ENCODE measurements at regions not wholly inside any gene's neighbourhood (a gene's known extent, or its start where the extent isn't known, plus 50 kb on each side); places are given as distances from the start of the nearest gene placed in this dataset.

DNA sequence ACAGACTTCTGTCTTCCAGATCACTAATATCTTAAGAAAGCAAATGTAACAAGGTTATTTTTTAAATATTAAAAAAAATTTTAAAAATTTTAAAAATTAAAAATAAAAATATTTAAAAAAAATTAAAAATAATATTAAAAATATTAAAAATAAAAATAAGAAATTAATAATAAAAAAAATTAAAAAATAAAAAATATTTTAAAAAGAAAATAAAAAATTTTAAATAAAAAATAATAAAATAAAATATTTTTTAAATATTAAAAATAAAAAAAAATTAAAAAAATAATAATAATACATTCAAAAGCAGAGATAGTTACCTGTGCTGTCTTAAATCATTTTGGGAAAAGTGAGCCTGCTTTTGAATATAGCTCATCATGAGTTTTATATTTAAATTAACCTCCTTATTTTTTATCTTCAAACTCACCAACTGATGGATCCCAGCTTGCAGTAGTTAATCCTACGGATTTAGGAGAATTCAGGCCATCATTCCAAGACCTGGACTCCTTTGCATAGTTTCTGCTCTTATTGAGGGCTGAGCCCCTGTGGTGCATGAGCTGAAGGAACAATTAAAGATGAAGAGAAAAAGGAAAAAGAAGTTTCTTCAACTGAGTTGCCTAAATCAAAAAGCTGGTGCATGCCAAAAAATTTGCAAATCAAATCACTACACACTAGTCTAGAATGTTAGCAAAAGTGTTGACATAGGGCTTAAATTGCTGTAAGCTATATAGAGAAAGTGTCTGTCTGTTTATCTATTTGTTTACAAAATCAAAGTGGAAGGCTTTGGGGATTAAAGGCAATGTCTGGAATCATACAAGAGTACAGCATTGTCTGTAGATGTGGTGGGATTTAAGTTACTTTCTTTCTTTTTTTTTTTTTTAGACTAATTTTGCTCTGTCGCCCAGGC, 50.5 kb upstream of the ZNF438 start:
- no peak for DNase-seq (ENCODE audit: low read depth, low spot score)

DNA sequence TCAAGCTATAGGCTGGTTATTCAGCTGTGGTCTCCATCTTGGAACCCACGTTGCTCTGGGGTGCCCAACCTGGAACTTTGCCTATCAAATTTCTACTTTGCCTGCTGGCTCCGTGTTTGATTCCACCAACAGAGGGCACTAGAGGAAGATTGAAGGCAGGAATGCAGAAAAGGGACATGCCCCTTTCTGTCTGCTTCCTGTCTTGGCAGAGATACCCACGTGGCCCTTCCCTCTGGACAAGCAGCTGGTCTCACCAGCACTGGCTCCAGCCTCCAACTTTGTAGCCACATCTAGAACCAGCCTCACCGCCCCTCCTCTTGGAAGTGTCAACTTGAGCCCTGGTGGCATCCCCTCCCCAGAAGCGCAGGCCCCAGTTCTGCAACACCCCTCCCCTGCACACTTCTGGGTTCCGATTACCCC, 52.1 kb upstream of the ZNF438 start:
- DNase-seq (ENCODE audit: low read depth, low spot score): peak; percentile 44

DNA sequence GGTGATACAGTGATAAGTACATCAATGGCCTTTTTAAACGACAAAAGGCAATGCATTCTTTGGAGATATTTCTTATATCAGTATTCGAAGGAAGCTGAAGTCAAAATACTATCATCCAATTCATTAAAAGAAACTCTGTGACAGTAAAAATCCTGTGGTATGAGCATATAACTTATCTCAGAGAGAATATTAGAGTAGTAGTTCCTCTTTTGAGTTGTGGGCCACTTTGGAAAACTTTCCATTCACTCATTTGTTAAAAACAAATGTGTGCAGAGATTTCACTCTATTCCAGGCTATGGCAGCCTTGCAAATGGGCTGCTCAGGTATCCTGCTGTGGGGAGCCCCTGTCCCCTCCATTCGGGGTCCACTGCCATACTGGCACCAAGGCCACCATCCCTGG, 55.3 kb upstream of the ZNF438 start:
- no peak for DNase-seq (ENCODE audit: low read depth, low spot score)

DNA sequence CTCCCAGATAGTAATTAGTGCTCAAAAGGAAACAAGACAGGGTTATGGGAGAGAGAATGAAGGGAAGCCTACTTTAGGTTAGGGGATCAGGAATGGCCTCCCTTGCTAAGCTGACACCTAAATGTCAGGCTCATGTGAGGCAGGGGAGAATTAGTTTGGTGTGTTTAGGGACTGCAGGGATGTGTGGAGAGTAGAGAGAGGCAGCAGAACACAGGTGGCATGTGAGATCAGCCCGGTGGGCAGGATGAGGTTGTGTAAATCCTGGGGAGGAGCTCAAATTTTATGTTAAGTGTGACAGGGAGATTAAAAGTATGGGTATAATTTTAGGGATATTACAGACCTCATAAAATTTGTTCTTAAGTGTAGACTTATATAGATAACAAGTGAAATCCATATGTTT, 56.2 kb upstream of the ZNF438 start:
- DNase-seq (ENCODE audit: low read depth, low spot score): no peak

DNA sequence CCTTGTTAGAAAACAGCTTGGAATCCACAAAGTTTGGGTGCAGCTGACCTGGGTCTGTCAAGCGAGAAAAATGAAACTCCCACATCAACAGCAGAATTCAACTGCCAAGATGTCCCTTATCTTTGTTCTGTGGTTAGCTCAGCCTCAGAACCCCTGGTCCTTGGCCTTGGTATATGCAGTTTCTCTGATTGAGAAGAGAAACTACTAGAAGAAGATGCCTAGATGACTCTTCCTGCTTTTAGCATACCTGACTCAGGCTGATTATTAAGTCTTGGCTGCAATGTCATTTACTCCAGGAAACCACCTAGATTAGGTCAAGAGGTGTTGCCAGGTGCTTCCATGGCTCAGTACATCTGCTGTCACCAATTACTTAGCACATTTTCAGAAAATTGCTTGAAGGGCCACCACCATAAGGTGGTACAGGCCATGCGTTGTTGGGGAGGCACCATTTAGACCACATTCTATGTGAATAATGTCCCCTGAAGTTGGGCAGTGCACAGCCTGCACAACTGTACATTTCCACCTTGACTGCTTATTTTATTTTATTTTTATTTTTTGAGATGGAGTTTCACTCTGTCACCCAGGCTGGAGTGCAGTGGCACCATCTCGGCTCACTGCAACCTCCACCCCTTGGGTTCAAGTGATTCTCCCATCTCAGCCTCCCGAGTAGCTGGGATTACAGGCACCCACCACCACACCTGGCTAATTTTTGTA, 59.4 kb upstream of the ZNF438 start:
- DNase-seq (ENCODE audit: low read depth, low spot score): peak; percentile 83

DNA sequence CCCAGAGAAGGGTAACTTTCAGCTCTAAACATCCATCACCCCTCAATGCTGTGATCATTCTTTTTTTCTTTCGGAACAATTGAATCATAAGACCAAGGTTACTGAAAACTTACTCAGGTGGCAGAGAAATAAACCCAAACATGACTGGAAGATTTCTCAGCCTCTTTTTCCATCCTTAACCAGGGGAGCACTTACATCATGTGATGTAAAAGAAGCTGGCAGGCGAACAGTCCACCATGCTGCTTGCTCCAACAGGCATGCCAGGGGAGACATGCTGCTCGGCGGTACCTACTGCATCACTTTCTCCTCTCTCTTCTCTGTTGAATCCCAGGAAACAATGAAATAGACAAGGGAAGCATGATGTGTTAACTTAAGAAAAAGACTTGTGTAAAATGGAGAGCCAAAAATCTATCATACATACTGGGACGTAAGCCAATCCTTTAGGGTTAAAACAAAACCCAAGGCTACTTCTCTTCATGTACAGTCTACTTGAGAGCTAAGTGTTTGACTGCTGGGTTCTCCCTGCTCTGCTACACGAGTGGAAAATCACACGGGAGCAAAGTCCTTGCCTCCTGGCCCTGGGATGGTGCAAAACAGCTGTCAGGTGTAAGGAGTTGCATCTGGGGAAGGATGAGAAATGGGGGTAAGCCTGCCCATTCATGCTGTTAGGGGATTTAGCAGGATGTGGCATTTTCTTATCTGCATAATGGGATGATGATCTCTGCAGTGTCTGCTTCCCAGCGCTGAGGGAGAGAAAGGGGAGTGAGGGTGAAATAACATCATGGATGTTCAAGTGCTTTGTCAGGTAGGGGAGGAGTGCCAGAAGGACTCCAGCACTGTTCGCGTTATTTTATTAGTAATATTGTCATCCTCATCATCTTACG, 64.3 kb upstream of the ZNF438 start:
- no peak for DNase-seq (ENCODE audit: low read depth, low spot score)

DNA sequence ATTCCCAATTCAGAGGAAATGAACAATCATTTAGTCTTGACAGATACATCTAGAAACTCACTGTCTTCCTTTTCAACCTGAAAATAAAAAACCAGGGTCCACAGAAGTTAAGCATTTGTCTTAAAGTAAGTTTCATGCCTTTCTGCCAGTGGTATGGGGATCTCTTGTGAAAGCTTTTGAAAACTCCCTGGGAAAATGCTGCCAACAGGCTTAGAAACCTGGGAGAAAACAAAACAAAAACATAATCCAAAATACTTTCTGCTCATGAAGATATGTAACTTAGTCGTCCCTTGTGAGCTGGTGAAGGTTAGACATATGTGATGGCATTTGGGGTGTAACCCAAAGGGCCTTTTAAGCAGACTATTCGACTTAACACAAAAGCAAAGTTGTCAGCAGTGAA, 66.4 kb upstream of the ZNF438 start:
- peak; percentile 18 for DNase-seq (ENCODE audit: low read depth, low spot score)

DNA sequence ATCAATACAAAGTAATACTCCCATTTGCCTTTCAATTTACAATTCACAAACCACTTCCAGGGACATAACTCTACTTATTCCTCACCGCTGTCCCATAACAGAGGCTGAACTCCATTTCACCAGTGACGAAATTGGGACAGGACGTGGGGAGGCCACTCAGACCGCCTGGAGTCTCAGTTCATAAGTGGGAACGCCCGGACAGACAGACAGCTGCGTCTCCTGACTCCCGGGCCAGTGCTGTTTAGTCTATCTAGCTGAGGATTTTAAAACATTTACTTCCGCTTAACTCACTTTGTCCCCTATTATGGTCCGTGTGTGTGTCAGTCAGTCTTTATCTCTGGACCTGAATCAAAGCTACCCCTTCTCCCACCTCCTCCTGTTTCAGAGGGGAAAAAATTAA, 67.4 kb upstream of the ZNF438 start:
- no peak for DNase-seq (ENCODE audit: low read depth, low spot score)

DNA sequence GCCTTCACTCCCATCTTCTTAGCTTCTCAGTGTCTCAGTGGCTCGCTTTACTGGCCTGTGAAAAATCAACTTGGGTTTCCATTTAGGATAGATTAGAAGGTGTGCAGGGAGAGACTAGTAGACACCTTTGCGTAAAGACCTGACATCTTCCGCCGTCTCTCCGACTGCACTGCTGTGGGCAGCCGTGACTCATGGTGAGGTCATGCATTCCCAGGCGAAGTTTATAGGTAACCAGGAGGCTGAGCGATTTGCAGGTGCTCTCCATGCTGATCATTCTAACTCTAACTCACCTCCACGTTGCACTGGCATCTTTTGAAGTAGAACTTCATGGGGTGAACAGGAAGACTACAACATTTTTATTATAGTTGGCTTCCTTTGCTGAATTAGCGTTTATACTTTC, 68.0 kb upstream of the ZNF438 start:
- DNase-seq (ENCODE audit: low read depth, low spot score): peak; percentile 58

DNA sequence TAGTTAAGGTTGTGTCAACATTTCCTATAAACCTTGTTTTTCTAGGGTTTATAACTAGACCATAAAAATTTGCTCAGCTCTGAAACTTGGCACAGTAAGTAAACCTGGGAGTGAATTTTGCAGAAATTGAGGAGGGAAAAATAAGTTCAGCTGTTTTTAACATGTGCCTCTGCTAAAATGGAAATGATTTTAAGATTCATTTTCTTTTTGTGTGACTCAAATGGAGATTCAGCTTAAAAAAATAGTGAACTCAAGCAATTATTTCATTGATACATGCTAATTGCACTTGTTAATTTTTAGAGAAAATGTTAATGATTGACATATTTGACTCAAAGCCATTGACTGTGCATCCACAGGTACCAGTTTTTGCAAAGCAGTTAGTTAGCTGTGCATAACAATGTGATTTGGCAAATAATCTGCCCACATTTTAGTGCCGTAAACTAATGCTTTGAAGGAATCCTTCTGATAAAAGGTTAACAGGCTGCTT, 68.5 kb upstream of the ZNF438 start:
- DNase-seq (ENCODE audit: low read depth, low spot score): peak; percentile 11

DNA sequence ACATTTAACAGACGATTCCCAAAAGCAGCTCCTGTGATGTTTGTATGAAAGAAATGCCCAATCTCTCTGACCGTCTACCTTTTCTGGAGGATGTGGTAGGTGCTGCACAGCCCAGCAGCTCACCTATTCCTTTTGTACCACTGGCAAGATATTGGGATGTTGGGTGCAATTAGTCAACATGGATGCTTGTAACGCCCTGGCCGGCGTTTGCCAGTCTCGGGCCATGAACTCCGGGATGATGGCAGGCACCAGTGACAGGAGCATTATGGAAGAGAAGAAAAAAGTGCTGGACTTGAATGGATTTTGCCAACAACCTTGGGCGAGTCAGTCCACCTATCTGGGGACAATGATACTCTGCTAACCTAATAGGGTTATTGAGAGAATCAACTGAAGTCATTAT, 69.0 kb upstream of the ZNF438 start:
- no peak for DNase-seq (ENCODE audit: low read depth, low spot score)

DNA sequence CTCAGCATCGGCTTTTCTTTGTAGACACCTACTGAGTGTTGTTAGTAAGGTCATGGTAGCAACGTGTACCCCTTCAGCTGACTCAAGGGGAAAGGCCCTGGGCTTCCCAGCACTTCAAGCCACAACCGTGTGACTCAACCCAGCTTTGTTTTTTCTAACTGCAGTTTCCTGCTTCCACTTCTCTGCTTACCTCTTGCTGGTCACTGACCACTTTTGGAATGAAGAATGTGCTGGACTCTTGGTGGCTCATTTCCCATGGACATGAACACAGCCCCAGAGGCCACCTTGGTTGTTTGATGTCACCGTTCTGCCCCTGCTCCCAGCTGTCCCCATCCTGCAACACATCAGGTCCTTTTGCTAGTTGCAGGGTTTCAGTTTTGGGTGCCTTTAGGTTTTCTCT, 69.5 kb upstream of the ZNF438 start:
- peak; percentile 89 for DNase-seq (ENCODE audit: low read depth, low spot score)

DNA sequence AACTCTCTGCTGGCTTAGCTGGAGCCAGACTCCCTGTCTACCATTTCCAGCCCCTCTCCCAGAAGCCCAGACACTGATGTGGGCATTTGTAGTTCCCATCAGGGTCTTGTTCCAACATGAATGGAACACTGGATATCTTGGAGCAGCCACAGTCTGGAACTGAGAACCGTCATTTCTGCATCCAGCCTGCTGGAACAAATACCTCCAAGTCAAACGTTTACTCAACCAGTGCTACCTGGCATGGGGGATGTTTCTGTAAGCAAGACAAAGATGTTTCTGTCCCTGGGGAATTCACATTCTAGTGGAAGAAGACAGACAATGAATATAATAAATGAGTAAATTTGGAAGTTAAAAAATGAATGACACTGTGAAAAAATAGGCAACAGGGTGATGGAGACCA, 70.8 kb upstream of the ZNF438 start:
- DNase-seq (ENCODE audit: low read depth, low spot score): no peak

DNA sequence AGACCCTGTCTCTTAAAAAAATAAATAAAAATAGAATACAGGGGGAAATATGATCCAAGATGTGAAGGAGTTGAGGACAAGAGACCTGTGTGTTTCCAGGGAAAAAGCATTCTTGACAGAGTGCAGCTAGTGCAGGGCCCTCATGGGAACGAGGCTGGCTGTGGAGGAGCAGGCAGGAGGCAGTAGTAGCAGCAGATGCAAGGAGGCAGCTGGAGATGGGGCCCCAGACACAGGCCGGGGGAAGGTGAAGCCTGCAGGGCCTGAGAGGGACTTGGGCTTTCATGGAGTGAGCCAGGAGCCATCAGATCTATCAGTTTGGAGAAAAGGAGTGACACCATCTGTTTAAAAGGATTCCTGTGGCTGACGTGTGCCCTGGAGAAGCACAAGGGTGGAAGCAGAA, 71.4 kb upstream of the ZNF438 start:
- DNase-seq (ENCODE audit: low read depth, low spot score): no peak

DNA sequence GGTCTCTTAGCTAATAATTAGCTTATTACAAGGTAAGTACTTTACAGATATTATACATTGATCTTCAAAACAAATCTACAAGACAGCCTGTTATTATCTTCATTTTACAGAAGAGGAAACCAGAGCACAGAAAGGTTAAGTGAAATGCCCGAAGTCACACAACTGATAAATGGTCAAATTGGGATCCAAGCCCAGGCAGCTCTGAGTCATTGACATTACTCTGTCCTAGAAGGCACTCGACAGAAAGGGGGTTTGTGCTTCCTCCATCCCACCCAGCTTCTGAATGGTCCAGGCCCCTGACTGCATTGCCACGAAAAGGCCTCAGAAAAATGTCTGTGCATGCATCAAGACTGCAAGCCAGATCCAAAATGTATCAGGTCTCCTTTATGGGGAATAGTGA, 81.3 kb upstream of the ZNF438 start:
- DNase-seq (ENCODE audit: low read depth, low spot score): no peak

DNA sequence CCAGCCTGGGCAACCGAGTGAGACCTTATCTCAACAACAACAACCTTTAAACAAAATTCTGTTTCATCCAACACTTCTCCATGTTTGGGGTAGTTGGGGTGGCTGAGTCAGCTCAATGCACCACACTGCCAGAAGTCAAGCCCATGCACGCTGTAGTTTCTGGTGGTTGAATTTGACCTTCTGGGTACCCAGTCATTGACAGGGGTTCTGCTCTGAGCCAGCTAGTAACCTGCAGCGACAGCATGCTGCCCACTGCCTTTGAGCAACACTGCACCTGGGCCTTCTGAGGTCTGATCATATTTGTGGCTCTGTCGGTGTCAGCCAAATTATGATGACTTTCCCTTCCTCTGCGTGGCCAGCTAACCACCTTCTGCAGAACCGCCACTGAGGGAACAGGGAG, 84.6 kb upstream of the ZNF438 start:
- DNase-seq (ENCODE audit: low read depth, low spot score): no peak

DNA sequence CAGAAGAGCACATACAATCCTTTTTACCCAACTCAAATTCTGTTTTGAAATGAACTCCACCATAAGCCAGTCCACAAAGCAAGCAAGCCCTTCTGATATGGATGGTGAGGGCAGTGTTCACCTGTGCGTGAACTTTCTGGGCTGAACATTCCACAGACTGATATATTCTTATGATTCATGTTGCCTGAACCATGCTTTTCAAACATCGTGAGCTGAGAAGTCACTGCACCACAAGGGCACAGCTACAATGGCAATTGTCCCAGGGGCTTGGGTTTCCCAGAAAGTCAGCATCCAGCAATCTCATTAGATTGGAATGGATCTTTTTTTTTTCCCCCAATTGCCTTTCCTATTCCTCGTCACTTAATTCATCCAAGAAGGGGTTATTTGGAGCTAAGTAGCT, 86.9 kb upstream of the ZNF438 start:
- DNase-seq (ENCODE audit: low read depth, low spot score): peak; percentile 91

DNA sequence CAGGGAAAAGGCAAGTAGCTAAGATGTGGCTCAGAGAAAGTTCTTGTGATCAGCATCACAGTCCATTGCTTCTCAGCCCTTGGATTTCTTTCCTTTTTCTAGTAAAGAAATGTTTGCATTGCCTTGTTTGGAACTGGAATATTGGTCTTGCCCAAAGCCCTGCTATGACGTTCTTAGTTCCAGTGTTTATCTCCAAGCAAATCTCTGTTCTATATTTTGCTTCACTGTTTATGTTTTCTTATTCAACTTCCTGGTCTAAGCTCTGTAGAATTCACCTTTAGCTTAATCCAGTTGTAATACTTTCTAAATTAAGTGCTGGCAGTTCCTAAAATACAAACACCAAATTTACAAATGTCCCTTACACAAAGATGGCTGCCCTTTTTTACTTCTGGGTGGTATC, 88.7 kb upstream of the ZNF438 start:
- DNase-seq (ENCODE audit: low read depth, low spot score): no peak

DNA sequence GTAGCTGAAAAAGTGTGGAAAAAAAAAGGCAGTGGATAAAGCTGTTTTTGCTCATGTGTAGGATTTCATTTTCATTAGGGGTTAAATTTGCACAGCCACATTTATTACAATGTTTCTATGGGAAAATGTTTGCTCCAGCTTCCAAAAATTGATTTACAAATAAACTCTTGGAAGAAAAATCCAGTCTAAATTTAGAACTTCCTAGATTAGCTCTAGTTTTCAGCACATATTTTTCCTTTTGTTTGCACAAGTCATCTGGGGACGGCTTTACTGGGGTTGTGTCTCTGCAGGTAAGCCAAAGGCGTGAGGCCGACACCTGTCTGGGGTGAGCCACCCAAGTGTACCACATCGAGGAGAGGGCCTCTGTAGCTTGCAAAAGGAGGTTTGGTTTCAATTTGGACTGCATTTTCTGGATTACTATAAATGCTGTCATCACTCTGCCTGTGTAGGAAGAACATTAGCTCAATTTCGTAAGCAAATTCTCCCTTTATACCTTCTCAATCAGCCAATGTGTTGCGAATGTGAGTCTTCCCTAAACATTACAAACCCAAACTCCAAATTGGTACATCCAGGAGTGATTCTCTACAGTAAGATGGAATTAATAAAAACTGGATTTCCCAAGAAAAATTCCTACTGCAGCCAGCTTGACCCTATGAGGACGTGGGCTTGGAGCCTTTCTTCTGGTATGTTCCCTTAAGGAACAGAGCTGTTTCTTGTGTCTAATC, 89.5 kb upstream of the ZNF438 start:
- DNase-seq (ENCODE audit: low read depth, low spot score): no peak

DNA sequence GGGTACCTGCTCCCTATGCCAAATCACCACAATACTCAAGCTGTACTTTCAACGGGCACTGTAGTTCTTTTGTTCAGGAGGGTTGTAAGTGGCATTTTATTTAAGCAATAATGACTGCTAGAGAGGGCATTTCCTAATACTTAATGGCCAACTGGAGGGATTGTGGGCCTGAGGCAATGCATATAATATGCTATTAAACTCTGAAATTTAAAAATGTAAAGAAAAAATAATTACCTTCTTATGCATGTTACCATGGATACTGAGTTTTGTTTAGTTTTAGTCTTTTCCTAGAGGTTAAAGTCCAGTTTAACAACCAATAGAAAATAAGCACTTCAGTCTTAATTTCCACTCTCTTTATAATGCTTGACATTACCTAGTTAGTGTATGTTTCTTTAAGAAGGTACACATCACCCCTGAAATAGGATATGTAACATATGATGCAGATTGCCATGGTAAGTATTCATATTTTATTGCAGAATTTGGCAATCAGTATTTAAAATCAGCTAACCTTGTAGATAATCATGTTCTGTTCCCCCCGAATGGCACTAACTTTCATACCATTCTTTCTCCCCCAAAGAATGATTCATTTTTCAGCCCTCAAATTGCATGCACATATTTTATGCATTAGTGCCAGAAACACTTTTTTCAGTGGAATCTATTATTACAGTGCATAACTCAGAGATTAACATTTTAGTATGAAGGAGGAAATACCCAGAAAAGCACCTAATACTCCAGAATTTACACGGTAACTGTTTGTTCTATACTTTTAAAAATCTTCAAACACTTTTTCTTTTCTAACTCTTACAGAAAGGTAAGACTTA, 90.3 kb upstream of the ZNF438 start:
- no peak for DNase-seq (ENCODE audit: low read depth, low spot score)

Measured in astrocyte of the hippocampus (primary cell).